H9 (cell line): ENCODE measurements at regions not wholly inside any gene's neighbourhood (a gene's known extent, or its start where the extent isn't known, plus 50 kb on each side); places are given as distances from the start of the nearest gene placed in this dataset.

Source experiments
- DNase-seq: peaks from one replicate; pipeline ENCODE4 v3.0.0-alpha.2; 2017
- H2AFZ ChIP-seq: one replicate; pipeline ENCODE4 v1.6.1; 2013; ENCODE audit warnings: mild to moderate bottlenecking, low read length, control low read depth, moderate library complexity
- H2AK5ac ChIP-seq: 2 replicates; pipeline ENCODE4 v1.6.1; 2013; ENCODE audit warnings: low read length, control low read depth, mixed read lengths; ENCODE audit not compliant: insufficient read length
- H2BK120ac ChIP-seq: one replicate; pipeline ENCODE4 v1.6.1; 2013; ENCODE audit warnings: low read depth, mild to moderate bottlenecking, low read length, control low read depth, inconsistent platforms; ENCODE audit not compliant: poor library complexity, severe bottlenecking
- H2BK12ac ChIP-seq: 2 replicates; pipeline ENCODE4 v1.6.1; 2013; ENCODE audit warnings: low read length, control low read depth, mixed read lengths, low read depth; ENCODE audit not compliant: insufficient read length
- H2BK15ac ChIP-seq: 2 replicates; pipeline ENCODE4 v1.6.1; 2013; ENCODE audit warnings: low read depth, low read length, control low read depth
- H2BK20ac ChIP-seq: one replicate; pipeline ENCODE4 v1.6.1; 2013; ENCODE audit warnings: low read depth, mild to moderate bottlenecking, low read length, control low read depth, inconsistent platforms; ENCODE audit not compliant: poor library complexity, severe bottlenecking
- H2BK5ac ChIP-seq: 2 replicates; pipeline ENCODE4 v1.6.1; 2013; ENCODE audit warnings: low read length, control low read depth, mixed read lengths; ENCODE audit not compliant: insufficient read length
- H3K14ac ChIP-seq: 2 replicates; pipeline ENCODE4 v1.6.1; 2013; ENCODE audit warnings: low read length, control low read depth; ENCODE audit not compliant: insufficient read depth
- H3K18ac ChIP-seq: 2 replicates; pipeline ENCODE4 v1.6.1; 2013; ENCODE audit warnings: low read depth, mild to moderate bottlenecking, mixed read lengths, low read length, control low read depth; ENCODE audit not compliant: insufficient read length
- H3K23ac ChIP-seq: 2 replicates; pipeline ENCODE4 v1.6.1; 2013; ENCODE audit warnings: low read length, control low read depth, mixed read lengths, low read depth; ENCODE audit not compliant: insufficient read length
- H3K23me2 ChIP-seq: 2 replicates; pipeline ENCODE4 v1.6.1; 2013; ENCODE audit warnings: low read depth, mild to moderate bottlenecking, mixed read lengths, low read length, control low read depth; ENCODE audit not compliant: insufficient read length, poor library complexity, severe bottlenecking
- H3K27ac ChIP-seq: 2 replicates; pipeline ENCODE4 v1.5.1; 2013; ENCODE audit warnings: low read length, control low read depth, mixed read lengths, low read depth; ENCODE audit not compliant: insufficient read length
- H3K27me3 ChIP-seq: 2 replicates; pipeline ENCODE4 v1.6.1; 2013; ENCODE audit warnings: low read length, control low read depth, inconsistent platforms; ENCODE audit not compliant: insufficient read depth
- H3K4ac ChIP-seq: 2 replicates; pipeline ENCODE4 v1.6.1; 2013; ENCODE audit warnings: low read depth, mild to moderate bottlenecking, control low read depth, inconsistent platforms, low read length, moderate library complexity
- H3K4me1 ChIP-seq: 2 replicates; pipeline ENCODE4 v1.6.1; 2013; ENCODE audit warnings: low read length, control low read depth, inconsistent platforms; ENCODE audit not compliant: insufficient read depth
- H3K4me2 ChIP-seq: 2 replicates; pipeline ENCODE4 v1.6.1; 2013; ENCODE audit warnings: low read length, control low read depth, mixed read lengths; ENCODE audit not compliant: insufficient read length, insufficient read depth
- H3K56ac ChIP-seq: 2 replicates; pipeline ENCODE4 v1.6.1; 2013; ENCODE audit warnings: low read depth, mild to moderate bottlenecking, mixed read lengths, low read length, control low read depth; ENCODE audit not compliant: insufficient read length
- H3K79me1 ChIP-seq: 2 replicates; pipeline ENCODE4 v1.6.1; 2013; ENCODE audit warnings: low read depth, mild to moderate bottlenecking, moderate library complexity, low read length, control low read depth, inconsistent platforms; ENCODE audit not compliant: insufficient read depth, poor library complexity, severe bottlenecking
- H3K79me2 ChIP-seq: 2 replicates; pipeline ENCODE4 v1.6.1; 2013; ENCODE audit warnings: low read length, control low read depth, inconsistent platforms; ENCODE audit not compliant: insufficient read depth
- H3K9ac ChIP-seq: 2 replicates; pipeline ENCODE4 v1.6.1; 2013; ENCODE audit warnings: low read length, control low read depth, mixed read lengths; ENCODE audit not compliant: insufficient read length; ENCODE audit errors: extremely low read depth
- H3K9me3 ChIP-seq: one replicate; pipeline ENCODE4 v1.6.1; 2013; ENCODE audit warnings: low read depth, low read length, inconsistent platforms; ENCODE audit not compliant: control insufficient read depth
- H3T11ph ChIP-seq: one replicate; pipeline ENCODE4 v1.6.1; 2013; ENCODE audit warnings: mild to moderate bottlenecking, low read length, control low read depth, inconsistent platforms
- H4K20me1 ChIP-seq: one replicate; pipeline ENCODE4 v1.6.1; 2013; ENCODE audit not compliant: control insufficient read depth, insufficient read length, insufficient read depth
- H4K5ac ChIP-seq: 2 replicates; pipeline ENCODE4 v1.6.1; 2013; ENCODE audit warnings: low read depth, mild to moderate bottlenecking, mixed read lengths, low read length, control low read depth; ENCODE audit not compliant: insufficient read length
- H4K8ac ChIP-seq: replicated peaks from 2 replicates; pipeline ENCODE4 v1.6.1; 2013; ENCODE audit warnings: low read length, control low read depth, mixed read lengths, low read depth; ENCODE audit not compliant: insufficient read length
- H4K91ac ChIP-seq: 2 replicates; pipeline ENCODE4 v1.6.1; 2013; ENCODE audit warnings: low read depth, mild to moderate bottlenecking, moderate library complexity, mixed read lengths, low read length, control low read depth; ENCODE audit not compliant: insufficient read length
- H3K27ac Mint-ChIP-seq, 3 experiments: 2 replicates in 2 of 3; 3 replicates in 1 of 3; pipeline ENCODE4 v1.8.0; 2020 to 2021; ENCODE audit warnings: mixed read lengths in 3 of 3, mild to moderate bottlenecking in 1 of 3, moderate library complexity in 1 of 3
- H3K27me3 Mint-ChIP-seq: 2 replicates; pipeline ENCODE4 v1.8.0; 2021; ENCODE audit warnings: low read depth, mild to moderate bottlenecking, moderate library complexity, mixed read lengths
- H3K36me3 Mint-ChIP-seq, 3 experiments: 2 replicates in 2 of 3; 3 replicates in 1 of 3; pipeline ENCODE4 v1.8.0; 2020 to 2021; ENCODE audit warnings: low read depth in 3 of 3, mixed read lengths in 3 of 3; ENCODE audit not compliant: insufficient read depth in 1 of 3
- H3K4me1 Mint-ChIP-seq, 2 experiments: 2 replicates each; pipeline ENCODE4 v1.8.0; 2020; ENCODE audit warnings: mixed read lengths in 2 of 2
- H3K4me3 Mint-ChIP-seq, 2 experiments: 2 replicates in 1 of 2; 3 replicates in 1 of 2; pipeline ENCODE4 v1.8.0; 2020 to 2021; ENCODE audit warnings: mild to moderate bottlenecking in 2 of 2, mixed read lengths in 2 of 2, moderate library complexity in 1 of 2
- H3K9me3 Mint-ChIP-seq, 2 experiments: 2 replicates in 1 of 2; 3 replicates in 1 of 2; pipeline ENCODE4 v1.8.0; 2020; ENCODE audit warnings: mild to moderate bottlenecking in 2 of 2, mixed read lengths in 2 of 2, moderate library complexity in 1 of 2
- CTCF ChIP-seq: fragments of 200-600 bp; sonication (generic); conservative IDR thresholded peaks from 3 replicates; pipeline ENCODE4 v1.8.0; 2021; ENCODE audit warnings: antibody characterized with exemption, mild to moderate bottlenecking
- WGBS: extraction: QIAGEN DNeasy Blood & Tissue Kit; methylation state at CpG from one replicate; pipeline ENCODE4 v1.1.7; 2013; ENCODE audit warnings: missing lambda C conversion rate, low lambda C conversion rate, mixed read lengths; ENCODE audit not compliant: insufficient read length; ENCODE audit errors: extremely low coverage; 5-methylcytosine and 5-hydroxymethylcytosine counted together

GRCh38 chr14:65878586-65878985 is 466.1 kb downstream of the FUT8 start:
- H2BK20ac ChIP-seq, result no peak overlapping the region
- Mint-ChIP-seq H3K4me3 (no peak overlapping the region), H3K27ac (no peak overlapping the region), H3K9me3 (peaks cover 4 to 5% of the 10 kb centered on the region in 2 experiments; a peak in 4 of 5 replicates), H3K36me3 (peaks cover 0 to 4% (median 0%) of the 10 kb centered on the region in 3 experiments; a peak in 2 of 7 replicates), H3K27me3 (no peaks in the 10 kb centered on the region), H3K4me1 (no peaks in the 10 kb centered on the region)
- H4K8ac ChIP-seq, result no peak overlapping the region
- H3K79me2 ChIP-seq, result no peaks in the 10 kb centered on the region
- H3K27ac ChIP-seq, result no peak overlapping the region
- H2BK5ac ChIP-seq, result no peak overlapping the region
- H3K9me3 ChIP-seq, result no peaks in the 10 kb centered on the region
- no peak overlapping the region for H3K9ac ChIP-seq
- no peak for TF ChIP-seq CTCF
- no peak overlapping the region for H3T11ph ChIP-seq
- no peak overlapping the region for H2BK15ac ChIP-seq
- DNase-seq, result no peak
- H3K14ac ChIP-seq, result no peak overlapping the region
- no peak overlapping the region for H2BK12ac ChIP-seq
- no peak overlapping the region for H3K56ac ChIP-seq
- no peaks in the 10 kb centered on the region for H3K27me3 ChIP-seq
- H2AK5ac ChIP-seq, result no peak overlapping the region
- no peaks in the 10 kb centered on the region for H3K79me1 ChIP-seq
- no peak overlapping the region for H3K4ac ChIP-seq
- no CpG with 5 or more reads among the region's 4 CpGs for WGBS
- no peak overlapping the region for H3K23ac ChIP-seq
- H4K20me1 ChIP-seq, result no peaks in the 10 kb centered on the region
- no peaks in the 10 kb centered on the region for H3K4me1 ChIP-seq
- no peak overlapping the region for H4K91ac ChIP-seq
- no peak overlapping the region for H2BK120ac ChIP-seq
- H3K23me2 ChIP-seq, result no peaks in the 10 kb centered on the region
- no peak overlapping the region for H3K4me2 ChIP-seq
- H3K18ac ChIP-seq, result no peak overlapping the region
- H4K5ac ChIP-seq, result no peak overlapping the region
- H2AFZ ChIP-seq, result no peak overlapping the region
